Caco-2 (cell line): ENCODE measurements at regions not wholly inside any gene's neighbourhood (a gene's known extent, or its start where the extent isn't known, plus 50 kb on each side); places are given as distances from the start of the nearest gene placed in this dataset.

ENCODE experiments used
- BruUV-seq: library from RNA; stranded (reverse); fragments of 400-500 nt; replicated peaks from 2 replicates; lab custom pipeline; 2021; lab: Mats Ljungman, UMichigan
- CTCF ChIA-PET: fragments of 300-600 bp; sonication (Branson Sonifier 250); formaldehyde crosslinking; loops from one replicate; lab custom pipeline; 2022; ENCODE audit warnings: antibody characterized with exemption; lab: Charles Lee
- POLR2A ChIA-PET: fragments of 300-600 bp; sonication (Branson Sonifier 250); formaldehyde crosslinking; loops from one replicate; lab custom pipeline; 2022; ENCODE audit warnings: antibody characterized with exemption; lab: Charles Lee
- DNase-seq, 2 experiments: peaks; one replicate each; pipeline versions ENCODE4 v3.0.0 to v3.0.0-alpha.2; 2020 to 2022
- H3K27me3 ChIP-seq: replicated peaks from 2 replicates; pipeline ENCODE4 v1.6.0; 2011; ENCODE audit warnings: low read length; ENCODE audit not compliant: control insufficient read depth, insufficient read depth
- H3K36me3 ChIP-seq: 2 replicates; pipeline ENCODE4 v1.5.1; 2011; ENCODE audit warnings: low read length; ENCODE audit not compliant: control insufficient read depth, insufficient read depth
- H3K4me1 ChIP-seq: fragments of 250-450 bp; sonication (Bioruptor Pico); 2 replicates; pipeline ENCODE4 v1.5.1; 2020; ENCODE audit warnings: mild to moderate bottlenecking
- H3K4me3 ChIP-seq: 2 replicates; pipeline ENCODE4 v1.5.1; 2011; ENCODE audit warnings: low read depth, mild to moderate bottlenecking, control low read depth, low read length
- H3K9me3 ChIP-seq: fragments of 250-450 bp; sonication (Bioruptor Pico); 2 replicates; pipeline ENCODE4 v1.5.1; 2020; ENCODE audit warnings: mild to moderate bottlenecking, moderate library complexity
- H3K27ac Mint-ChIP-seq: one replicate; pipeline ENCODE4 v1.8.0; 2022; ENCODE audit warnings: mixed read lengths; ENCODE audit not compliant: unreplicated experiment
- H3K27me3 Mint-ChIP-seq: one replicate; pipeline ENCODE4 v1.8.0; 2022; ENCODE audit warnings: mixed read lengths; ENCODE audit not compliant: insufficient read depth, unreplicated experiment
- H3K36me3 Mint-ChIP-seq: one replicate; pipeline ENCODE4 v1.8.0; 2022; ENCODE audit warnings: mild to moderate bottlenecking, mixed read lengths; ENCODE audit not compliant: insufficient read depth, unreplicated experiment
- H3K4me1 Mint-ChIP-seq: one replicate; pipeline ENCODE4 v1.8.0; 2022; ENCODE audit warnings: low read depth, mixed read lengths; ENCODE audit not compliant: unreplicated experiment
- H3K4me3 Mint-ChIP-seq: one replicate; pipeline ENCODE4 v1.8.0; 2022; ENCODE audit warnings: mild to moderate bottlenecking, moderate library complexity, mixed read lengths; ENCODE audit not compliant: unreplicated experiment
- H3K9me3 Mint-ChIP-seq: one replicate; pipeline ENCODE4 v1.8.0; 2022; ENCODE audit warnings: mixed read lengths; ENCODE audit not compliant: unreplicated experiment
- intact Hi-C: fragments of 100-400 bp; cut with micrococcal nuclease; formaldehyde crosslinking; loops from one replicate; pipeline ENCODE4 v1.10.0; 2022; ENCODE audit not compliant: unreplicated experiment
- TF ChIP-seq, protein P1 (sequence below), 2 experiments: fragments of 200-600 bp in 1 of 2; IDR thresholded peaks; 1 replicate in 1 of 2; 2 replicates in 1 of 2; pipeline versions ENCODE4 v1.5.1 to v1.8.0; 2011 to 2022; ENCODE audit warnings: antibody characterized with exemption in 1 of 2, control low read depth in 1 of 2, inconsistent platforms in 1 of 2, low read depth in 1 of 2, low read length in 1 of 2, mild to moderate bottlenecking in 1 of 2, moderate library complexity in 1 of 2; ENCODE audit not compliant: insufficient read depth in 1 of 2, severe bottlenecking in 1 of 2, unreplicated experiment in 1 of 2

DNA sequence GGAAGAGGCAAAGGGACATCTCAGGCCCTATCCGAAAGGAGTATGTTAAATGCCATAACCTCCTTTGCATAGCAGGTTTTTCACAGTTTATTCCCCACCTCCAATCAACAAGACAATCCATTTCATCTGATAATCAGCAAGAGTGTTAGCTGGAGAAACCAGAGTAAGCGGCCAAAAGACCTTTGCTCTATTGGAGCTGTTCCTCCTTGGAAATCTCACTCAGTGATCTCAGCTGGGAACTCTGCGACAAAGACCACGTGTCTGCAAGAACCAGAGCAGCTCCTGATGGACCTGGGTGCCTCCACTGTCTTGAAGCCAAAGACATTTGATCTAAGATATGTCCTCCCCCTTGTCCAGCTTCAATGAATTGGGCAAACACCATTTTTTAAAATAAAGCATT, 241.0 kb downstream of the SEC61B start:
- Histone ChIP-seq H3K36me3 (no peaks in the 10 kb centered on the region), H3K9me3 (no peaks in the 10 kb centered on the region), H3K4me1 (no peaks in the 10 kb centered on the region), H3K27me3 (no peaks in the 10 kb centered on the region; the same call in 1 of the 2 replicates), H3K4me3 (no peak overlapping the region)
- Mint-ChIP-seq H3K27ac (no peak overlapping the region), H3K27me3 (peaks cover 6% of the 10 kb centered on the region), H3K4me1 (no peaks in the 10 kb centered on the region), H3K4me3 (no peak overlapping the region), H3K36me3 (no peaks in the 10 kb centered on the region), H3K9me3 (no peaks in the 10 kb centered on the region)
- CTCF ChIA-PET = no interaction called here
- DNase-seq = no peak
- POLR2A ChIA-PET = no interaction called here
- no TSS peak for BruUV-seq
- intact Hi-C loops = no loop called here
- TF ChIP-seq, protein P1, sequence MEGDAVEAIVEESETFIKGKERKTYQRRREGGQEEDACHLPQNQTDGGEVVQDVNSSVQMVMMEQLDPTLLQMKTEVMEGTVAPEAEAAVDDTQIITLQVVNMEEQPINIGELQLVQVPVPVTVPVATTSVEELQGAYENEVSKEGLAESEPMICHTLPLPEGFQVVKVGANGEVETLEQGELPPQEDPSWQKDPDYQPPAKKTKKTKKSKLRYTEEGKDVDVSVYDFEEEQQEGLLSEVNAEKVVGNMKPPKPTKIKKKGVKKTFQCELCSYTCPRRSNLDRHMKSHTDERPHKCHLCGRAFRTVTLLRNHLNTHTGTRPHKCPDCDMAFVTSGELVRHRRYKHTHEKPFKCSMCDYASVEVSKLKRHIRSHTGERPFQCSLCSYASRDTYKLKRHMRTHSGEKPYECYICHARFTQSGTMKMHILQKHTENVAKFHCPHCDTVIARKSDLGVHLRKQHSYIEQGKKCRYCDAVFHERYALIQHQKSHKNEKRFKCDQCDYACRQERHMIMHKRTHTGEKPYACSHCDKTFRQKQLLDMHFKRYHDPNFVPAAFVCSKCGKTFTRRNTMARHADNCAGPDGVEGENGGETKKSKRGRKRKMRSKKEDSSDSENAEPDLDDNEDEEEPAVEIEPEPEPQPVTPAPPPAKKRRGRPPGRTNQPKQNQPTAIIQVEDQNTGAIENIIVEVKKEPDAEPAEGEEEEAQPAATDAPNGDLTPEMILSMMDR (IDR thresholded peaks at IDR 0.05; ENCODE audit: insufficient read depth in 1 of 2, low read depth in 1 of 2, low read length in 1 of 2, severe bottlenecking in 1 of 2, unreplicated experiment in 1 of 2) = no peak

DNA sequence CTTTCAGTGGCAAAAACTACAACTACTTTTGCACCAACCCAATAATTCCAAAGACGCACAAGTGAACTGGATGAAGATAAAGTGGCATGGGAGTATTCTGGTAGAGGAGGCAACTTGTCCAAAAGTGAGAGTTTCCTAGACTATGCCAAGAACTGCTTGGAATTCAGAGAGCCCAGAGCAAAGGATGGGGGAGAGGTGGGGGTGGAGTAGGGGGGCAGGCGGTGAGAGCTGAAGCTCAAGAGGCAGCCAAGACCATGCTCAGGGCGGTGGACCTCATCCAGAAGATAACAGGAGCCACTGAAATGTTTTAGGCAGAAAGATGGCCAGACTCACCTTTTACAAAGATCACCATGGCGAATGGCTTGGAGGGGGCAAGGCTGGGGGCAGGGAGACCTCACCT, 242.5 kb downstream of the SEC61B start:
- BruUV-seq = no TSS peak
- no peak overlapping the region for H3K27ac Mint-ChIP-seq
- H3K4me1 ChIP-seq = no peaks in the 10 kb centered on the region
- H3K36me3 ChIP-seq = no peaks in the 10 kb centered on the region
- H3K4me3 ChIP-seq = no peak overlapping the region
- no peaks in the 10 kb centered on the region for H3K9me3 ChIP-seq
- H3K4me3 Mint-ChIP-seq = no peak overlapping the region
- no peaks in the 10 kb centered on the region; the same call in 1 of the 2 replicates for H3K27me3 ChIP-seq
- ChIA-PET CTCF (no interaction called here), POLR2A (interaction anchor here (0.5 kb wide), 1 partner anchor 1208 kb away, joined by 4 read pairs; no protein-coding TSS in a partner anchor)
- no peaks in the 10 kb centered on the region for H3K9me3 Mint-ChIP-seq
- TF ChIP-seq, protein P1 (IDR thresholded peaks at IDR 0.05; ENCODE audit: insufficient read depth in 1 of 2, low read depth in 1 of 2, low read length in 1 of 2, severe bottlenecking in 1 of 2, unreplicated experiment in 1 of 2) = no peak
- no peaks in the 10 kb centered on the region for H3K36me3 Mint-ChIP-seq
- H3K27me3 Mint-ChIP-seq = peaks cover 6% of the 10 kb centered on the region
- intact Hi-C loops = no loop called here
- no peaks in the 10 kb centered on the region for H3K4me1 Mint-ChIP-seq
- DNase-seq = no peak

DNA sequence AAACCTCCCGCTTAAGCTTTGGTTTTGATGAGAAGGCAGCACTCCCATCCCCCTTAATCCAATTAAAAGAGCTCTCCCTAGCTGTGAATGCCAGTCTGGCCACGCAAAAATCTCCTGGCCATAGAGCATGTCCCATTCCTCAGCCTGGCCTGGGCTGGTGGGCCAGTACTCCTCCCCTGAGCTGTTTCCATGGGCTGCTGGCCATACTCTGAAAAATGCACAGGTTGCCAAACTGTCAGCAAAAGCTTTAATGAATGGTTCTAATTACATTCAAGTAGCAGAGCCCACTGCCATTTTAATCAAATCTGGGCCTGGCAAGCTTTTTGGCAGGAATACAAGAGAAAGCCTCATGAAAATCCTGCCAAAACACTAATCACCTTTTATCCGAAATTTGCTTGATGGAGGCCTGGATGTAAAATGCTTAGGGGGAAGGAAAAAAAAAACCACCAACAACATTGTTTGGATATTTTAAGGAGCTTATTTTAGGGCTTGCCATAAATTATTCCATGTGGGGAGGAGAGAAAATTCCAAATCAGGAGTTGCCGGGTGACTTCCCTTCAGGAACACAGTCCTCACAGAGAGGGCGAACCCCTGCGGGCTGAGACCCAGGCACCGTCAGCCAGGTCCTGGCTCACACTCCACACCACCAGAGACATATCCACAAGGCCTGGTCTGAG, 243.3 kb downstream of the SEC61B start:
- H3K36me3 ChIP-seq = no peaks in the 10 kb centered on the region
- intact Hi-C loops = no loop called here
- H3K9me3 Mint-ChIP-seq = no peaks in the 10 kb centered on the region
- no peak for DNase-seq
- BruUV-seq = no TSS peak
- H3K4me3 ChIP-seq = no peak overlapping the region
- no peak overlapping the region for H3K27ac Mint-ChIP-seq
- H3K4me1 Mint-ChIP-seq = no peaks in the 10 kb centered on the region
- TF ChIP-seq, protein P1 (IDR thresholded peaks at IDR 0.05; ENCODE audit: insufficient read depth in 1 of 2, low read depth in 1 of 2, low read length in 1 of 2, severe bottlenecking in 1 of 2, unreplicated experiment in 1 of 2) = no peak
- H3K9me3 ChIP-seq = no peaks in the 10 kb centered on the region
- no peaks in the 10 kb centered on the region for H3K36me3 Mint-ChIP-seq
- CTCF ChIA-PET = no interaction called here
- H3K4me3 Mint-ChIP-seq = no peak overlapping the region
- no peaks in the 10 kb centered on the region; the same call in 1 of the 2 replicates for H3K27me3 ChIP-seq
- peaks cover 6% of the 10 kb centered on the region for H3K27me3 Mint-ChIP-seq
- POLR2A ChIA-PET = interaction anchor here (0.5 to 0.6 kb wide), 2 partner anchors 1208 to 1214 kb away, joined by 4 read pairs; no protein-coding TSS in a partner anchor
- H3K4me1 ChIP-seq = no peaks in the 10 kb centered on the region
